ENCODE measurements at regions not wholly inside any gene's neighbourhood (a gene's known extent, or its start where the extent isn't known, plus 50 kb on each side); places are given as distances from the start of the nearest gene placed in this dataset.
A peak's percentile ranks its signal among the peaks of the same experiment; 100 is the strongest.

DNA sequence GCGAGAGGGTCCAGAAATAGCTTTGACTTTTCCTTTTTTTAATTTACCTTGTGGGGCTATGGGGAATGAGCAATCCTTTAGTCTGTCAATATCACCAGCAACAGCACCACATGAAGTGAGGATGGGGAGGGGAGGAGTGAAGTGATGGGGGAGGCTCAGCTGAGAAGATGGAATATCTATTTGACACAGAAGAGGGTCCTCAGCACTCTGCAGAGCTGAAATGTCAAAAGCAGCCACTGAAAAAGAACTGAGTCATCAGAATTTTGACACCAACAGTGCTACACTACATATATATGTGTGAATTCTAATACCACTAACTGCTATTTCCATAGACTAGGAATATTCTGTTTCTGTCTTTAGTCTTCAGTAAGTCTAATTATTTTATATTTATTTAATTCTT is 427.0 kb upstream of the PBX1 start:
- Histone ChIP-seq H3K4me1 (ENCODE audit: low read depth) (no peaks in the 10 kb centered on the region), H3K36me3 (ENCODE audit: low read depth) (no peaks in the 10 kb centered on the region), H3K9me3 (no peaks in the 10 kb centered on the region), H3K4me3 (no peak overlapping the region)
- no peak for ATAC-seq
- intact Hi-C loops (cut with DNase I, micrococcal nuclease) = no loop called here
- TF ChIP-seq, protein P1, sequence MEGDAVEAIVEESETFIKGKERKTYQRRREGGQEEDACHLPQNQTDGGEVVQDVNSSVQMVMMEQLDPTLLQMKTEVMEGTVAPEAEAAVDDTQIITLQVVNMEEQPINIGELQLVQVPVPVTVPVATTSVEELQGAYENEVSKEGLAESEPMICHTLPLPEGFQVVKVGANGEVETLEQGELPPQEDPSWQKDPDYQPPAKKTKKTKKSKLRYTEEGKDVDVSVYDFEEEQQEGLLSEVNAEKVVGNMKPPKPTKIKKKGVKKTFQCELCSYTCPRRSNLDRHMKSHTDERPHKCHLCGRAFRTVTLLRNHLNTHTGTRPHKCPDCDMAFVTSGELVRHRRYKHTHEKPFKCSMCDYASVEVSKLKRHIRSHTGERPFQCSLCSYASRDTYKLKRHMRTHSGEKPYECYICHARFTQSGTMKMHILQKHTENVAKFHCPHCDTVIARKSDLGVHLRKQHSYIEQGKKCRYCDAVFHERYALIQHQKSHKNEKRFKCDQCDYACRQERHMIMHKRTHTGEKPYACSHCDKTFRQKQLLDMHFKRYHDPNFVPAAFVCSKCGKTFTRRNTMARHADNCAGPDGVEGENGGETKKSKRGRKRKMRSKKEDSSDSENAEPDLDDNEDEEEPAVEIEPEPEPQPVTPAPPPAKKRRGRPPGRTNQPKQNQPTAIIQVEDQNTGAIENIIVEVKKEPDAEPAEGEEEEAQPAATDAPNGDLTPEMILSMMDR (IDR thresholded peaks at IDR 0.05) = no peak
- no peak for DNase-seq

DNA sequence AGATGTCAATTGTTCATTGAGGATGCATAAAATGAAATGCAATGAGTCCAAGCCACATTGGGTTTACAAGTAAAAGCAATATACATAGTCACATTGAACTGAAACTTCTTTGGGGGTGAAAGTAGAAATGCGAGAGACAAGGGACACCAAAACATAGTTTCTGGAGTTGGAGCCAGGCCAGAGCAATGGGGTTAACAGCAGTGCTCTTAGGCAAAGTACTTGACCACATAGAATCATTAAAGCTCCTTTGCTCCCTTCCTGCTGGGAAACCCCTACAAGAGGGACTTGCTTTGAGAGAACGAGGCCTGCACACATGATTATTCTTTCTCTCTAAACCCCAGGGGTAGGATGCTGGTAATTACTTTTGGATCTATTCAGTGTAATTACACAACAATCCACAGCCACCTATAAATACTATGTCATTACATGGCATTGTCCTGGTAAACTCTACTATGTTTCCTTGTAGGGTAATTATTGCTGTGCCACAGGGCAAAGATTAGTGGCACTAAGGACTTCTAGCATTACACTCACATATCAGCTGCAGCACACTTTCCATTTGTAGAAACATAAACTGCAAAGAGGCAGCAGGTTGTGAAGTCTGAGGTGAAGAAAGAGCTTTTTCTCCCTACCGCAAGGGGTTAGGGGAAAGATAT is 421.6 kb upstream of the PBX1 start:
- TF ChIP-seq, protein P1 (IDR thresholded peaks at IDR 0.05) = no peak
- H3K4me3 ChIP-seq = no peak overlapping the region
- no peaks in the 10 kb centered on the region for H3K9me3 ChIP-seq
- H3K4me1 ChIP-seq (ENCODE audit: low read depth) = no peaks in the 10 kb centered on the region
- intact Hi-C loops (cut with DNase I, micrococcal nuclease) = no loop called here
- ATAC-seq (peak; percentile 74), DNase-seq (peak in 1 of 3 donors; percentile 16)
- H3K36me3 ChIP-seq (ENCODE audit: low read depth) = no peaks in the 10 kb centered on the region

DNA sequence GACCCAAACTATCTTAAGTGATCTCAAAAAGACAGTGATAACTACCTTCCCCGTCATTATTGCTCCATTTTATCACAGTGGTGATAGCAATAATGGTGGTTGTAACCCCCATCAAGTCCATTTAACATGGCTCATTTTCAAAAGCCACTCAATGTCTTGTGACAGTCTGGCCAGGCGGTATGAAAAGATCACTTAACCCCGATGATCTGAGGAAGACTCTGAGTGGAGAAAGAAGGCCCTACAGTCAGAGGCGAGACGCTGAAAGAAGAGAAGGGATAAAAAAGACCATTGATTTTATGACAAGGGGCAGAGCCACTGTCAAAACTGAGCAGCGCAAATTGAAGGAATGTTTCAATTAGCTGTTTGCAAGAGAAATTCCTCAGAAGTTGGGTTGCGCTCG is 417.2 kb upstream of the PBX1 start:
- TF ChIP-seq, protein P1 (IDR thresholded peaks at IDR 0.05) = no peak
- H3K36me3 ChIP-seq (ENCODE audit: low read depth) = no peaks in the 10 kb centered on the region
- no peak overlapping the region for H3K4me3 ChIP-seq
- intact Hi-C loops (cut with DNase I, micrococcal nuclease) = no loop called here
- no peak for ATAC-seq
- no peaks in the 10 kb centered on the region for H3K4me1 ChIP-seq (ENCODE audit: low read depth)
- no peak for DNase-seq
- H3K9me3 ChIP-seq = no peaks in the 10 kb centered on the region

DNA sequence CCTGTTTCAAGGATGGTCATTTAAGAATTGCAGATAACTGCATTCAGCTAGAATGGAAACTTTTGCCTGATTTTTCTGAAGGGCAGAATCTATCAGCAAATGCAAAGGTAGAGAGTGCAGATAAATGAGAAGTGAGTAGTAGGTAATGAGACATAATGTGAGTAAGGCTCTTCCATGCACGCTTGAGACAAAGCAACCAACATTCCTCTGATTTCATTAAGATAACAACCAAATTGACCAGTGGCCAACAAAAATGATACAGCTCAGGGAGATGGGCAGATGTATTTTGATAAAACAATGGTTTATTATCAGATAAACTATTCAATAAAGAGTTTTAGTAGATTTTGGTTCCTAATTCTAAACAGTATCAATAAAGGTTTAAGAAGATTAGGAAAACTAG is 404.4 kb upstream of the PBX1 start:
- Histone ChIP-seq H3K9me3 (no peaks in the 10 kb centered on the region), H3K36me3 (ENCODE audit: low read depth) (no peaks in the 10 kb centered on the region), H3K4me3 (no peak overlapping the region), H3K4me1 (ENCODE audit: low read depth) (no peaks in the 10 kb centered on the region)
- TF ChIP-seq, protein P1 (IDR thresholded peaks at IDR 0.05) = no peak
- ATAC-seq (no peak), DNase-seq (no peak)
- intact Hi-C loops (cut with DNase I, micrococcal nuclease) = no loop called here

DNA sequence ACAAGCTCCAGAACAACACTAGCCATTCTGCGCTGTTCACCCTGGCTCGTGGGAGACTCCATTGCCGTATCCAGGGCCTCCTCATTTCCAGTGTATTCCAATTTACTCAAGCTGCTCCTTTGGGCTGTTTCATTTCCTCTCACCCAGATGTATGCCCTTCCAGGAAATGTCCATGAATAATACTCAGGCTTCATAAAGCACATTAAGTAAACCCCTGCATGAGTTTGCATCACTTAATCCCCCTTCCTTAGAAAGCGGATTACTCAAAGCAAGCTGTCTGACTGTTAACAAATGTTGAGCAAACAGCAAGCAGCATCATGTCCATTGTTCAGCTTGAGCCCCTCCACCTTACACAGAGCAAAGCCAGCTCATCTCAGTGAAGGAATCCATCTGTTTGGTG is 403.6 kb upstream of the PBX1 start:
- no peaks in the 10 kb centered on the region for H3K9me3 ChIP-seq
- no peaks in the 10 kb centered on the region for H3K4me1 ChIP-seq (ENCODE audit: low read depth)
- no peaks in the 10 kb centered on the region for H3K36me3 ChIP-seq (ENCODE audit: low read depth)
- ATAC-seq = no peak
- no peak for DNase-seq
- intact Hi-C loops (cut with DNase I, micrococcal nuclease) = no loop called here
- no peak overlapping the region for H3K4me3 ChIP-seq
- TF ChIP-seq, protein P1 (IDR thresholded peaks at IDR 0.05) = no peak
